Adrenal gland (tissue), 9 donors: ENCODE measurements at regions not wholly inside any gene's neighbourhood (a gene's known extent, or its start where the extent isn't known, plus 50 kb on each side); places are given as distances from the start of the nearest gene placed in this dataset.

Experiments
- DNase-seq, 7 donors: peaks; one replicate each; pipeline ENCODE4 v3.0.0-alpha.2; 2019 to 2020
- H3K27ac ChIP-seq, 5 donors: fragments of 200-600 bp; sonication (generic) in 4 of 5; 1 replicate in 3 of 5; 2 replicates in 2 of 5; pipeline versions ENCODE4 v1.5.1 to v1.8.0; 2016 to 2020; ENCODE audit warnings: mild to moderate bottlenecking in 1 of 5
- H3K27me3 ChIP-seq: fragments of 200-600 bp; 2 replicates; pipeline ENCODE4 v1.8.0; 2021
- H3K36me3 ChIP-seq, 2 donors: fragments of 200-600 bp; replicated peaks in 1 of 2; 1 replicate in 1 of 2; 2 replicates in 1 of 2; pipeline versions ENCODE4 v1.5.1 to v1.8.0; 2018 to 2022
- H3K4me1 ChIP-seq, 2 donors: fragments of 200-600 bp; replicated peaks in 1 of 2; 1 replicate in 1 of 2; 2 replicates in 1 of 2; pipeline versions ENCODE4 v1.5.1 to v1.8.0; 2018 to 2021
- H3K4me3 ChIP-seq, 4 donors: fragments of 200-600 bp; sonication (generic) in 3 of 4; one replicate each; pipeline ENCODE4 v1.5.1; 2016 to 2018
- H3K9me3 ChIP-seq, 3 donors: fragments of 200-600 bp; sonication (generic) in 1 of 3; replicated peaks in 1 of 3; 1 replicate in 2 of 3; 2 replicates in 1 of 3; pipeline versions ENCODE4 v1.5.1 to v1.8.0; 2016 to 2021
- POLR2A ChIP-seq, 2 donors: fragments of 450-650 bp; IDR thresholded peaks; one replicate each; pipeline ENCODE4 v1.6.1; 2017; ENCODE audit warnings: antibody characterized with exemption in 2 of 2, mild to moderate bottlenecking in 2 of 2, moderate library complexity in 1 of 2
- WGBS, 4 donors: extraction: QIAGEN DNeasy Blood & Tissue Kit in 2 of 4; methylation state at CpG; one replicate each; pipeline versions ENCODE4 v1.1.5 to v1.1.7; 2013 to 2017; 5-methylcytosine and 5-hydroxymethylcytosine counted together
- intact Hi-C, 2 donors: fragments of 100-400 bp; cut with DNase I; formaldehyde crosslinking; loops; one replicate each; pipeline versions ENCODE4 v1.14.1 to v1.15.0; 2022 to 2023
- TF ChIP-seq, protein P1 (sequence below), 6 experiments: fragments of 450-650 bp in 4 of 6; fragments of 200-600 bp in 2 of 6; sonication (generic) in 1 of 6; IDR thresholded peaks; 1 replicate in 5 of 6; 2 replicates in 1 of 6; pipeline versions ENCODE4 v1.5.1 to v1.8.0; 2016 to 2021; ENCODE audit warnings: antibody characterized with exemption in 6 of 6, mild to moderate bottlenecking in 2 of 6, moderate library complexity in 1 of 6
- donor health status: healthy with polysubstance abuse.
- donor health status: Bipolar disorder and iron deficiency.
- donor health status: DM: yes; HTN: yes; CAD: no.
- donor health status: DM: no; HTN: no; CAD: no.
- donor health status: DM: no; HTN: no; CAD: no.

DNA sequence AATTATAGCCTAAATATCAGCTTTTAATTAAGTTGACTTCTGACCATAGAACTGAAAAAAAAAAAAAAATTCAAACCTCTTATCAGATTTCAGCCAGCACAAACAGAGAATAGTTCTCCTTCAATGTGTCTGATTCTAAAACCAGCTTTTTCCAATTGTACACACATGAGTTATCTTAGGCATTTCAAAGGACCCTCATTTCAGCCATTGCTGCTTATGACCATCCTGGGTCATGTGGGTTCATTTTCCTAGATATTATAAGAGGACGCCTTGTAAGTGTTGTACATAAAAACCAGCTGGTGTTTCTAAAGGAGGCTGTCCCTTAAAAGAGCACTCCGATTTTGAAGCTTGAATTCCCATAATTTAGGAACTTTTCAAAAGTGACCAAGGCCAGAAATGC is 62.3 kb upstream of the DYNC1I2 start:
- no peak for TF ChIP-seq POLR2A (IDR thresholded peaks at IDR 0.05)
- TF ChIP-seq, protein P1, sequence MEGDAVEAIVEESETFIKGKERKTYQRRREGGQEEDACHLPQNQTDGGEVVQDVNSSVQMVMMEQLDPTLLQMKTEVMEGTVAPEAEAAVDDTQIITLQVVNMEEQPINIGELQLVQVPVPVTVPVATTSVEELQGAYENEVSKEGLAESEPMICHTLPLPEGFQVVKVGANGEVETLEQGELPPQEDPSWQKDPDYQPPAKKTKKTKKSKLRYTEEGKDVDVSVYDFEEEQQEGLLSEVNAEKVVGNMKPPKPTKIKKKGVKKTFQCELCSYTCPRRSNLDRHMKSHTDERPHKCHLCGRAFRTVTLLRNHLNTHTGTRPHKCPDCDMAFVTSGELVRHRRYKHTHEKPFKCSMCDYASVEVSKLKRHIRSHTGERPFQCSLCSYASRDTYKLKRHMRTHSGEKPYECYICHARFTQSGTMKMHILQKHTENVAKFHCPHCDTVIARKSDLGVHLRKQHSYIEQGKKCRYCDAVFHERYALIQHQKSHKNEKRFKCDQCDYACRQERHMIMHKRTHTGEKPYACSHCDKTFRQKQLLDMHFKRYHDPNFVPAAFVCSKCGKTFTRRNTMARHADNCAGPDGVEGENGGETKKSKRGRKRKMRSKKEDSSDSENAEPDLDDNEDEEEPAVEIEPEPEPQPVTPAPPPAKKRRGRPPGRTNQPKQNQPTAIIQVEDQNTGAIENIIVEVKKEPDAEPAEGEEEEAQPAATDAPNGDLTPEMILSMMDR (IDR thresholded peaks at IDR 0.05) = no peak
- Histone ChIP-seq H3K36me3 (no peaks in the 10 kb centered on the region), H3K4me1 (no peaks in the 10 kb centered on the region), H3K9me3 (no peaks in the 10 kb centered on the region), H3K4me3 (no peak overlapping the region), H3K27ac (no peak overlapping the region), H3K27me3 (no peaks in the 10 kb centered on the region)
- 62 to 74% (median 67%) methylated on average over 2 of the region's 2 CpGs for WGBS, 4 donors
- intact Hi-C loops = no loop called here
- DNase-seq = no peak

DNA sequence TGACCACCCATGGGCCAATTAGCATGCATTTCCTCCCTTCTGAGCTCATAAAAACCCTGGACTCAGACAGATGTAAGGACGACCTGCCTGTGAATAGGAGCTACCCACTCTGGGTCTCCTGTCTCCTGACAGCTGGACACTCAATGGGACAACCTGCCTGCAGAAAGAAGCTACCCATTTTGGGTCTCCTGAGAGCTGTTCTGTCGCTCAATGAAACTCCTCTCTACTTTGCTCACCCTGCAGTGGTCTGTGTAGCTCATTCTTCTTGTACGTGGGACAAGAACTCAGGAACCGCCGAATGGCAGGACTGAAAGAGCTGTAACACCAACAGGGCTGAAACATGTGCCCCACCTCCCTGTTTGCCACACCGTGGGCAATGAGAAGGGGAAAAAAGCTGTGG is 60.3 kb upstream of the DYNC1I2 start:
- no peak for TF ChIP-seq POLR2A (IDR thresholded peaks at IDR 0.05)
- TF ChIP-seq, protein P1 (IDR thresholded peaks at IDR 0.05) = no peak
- H3K4me1 ChIP-seq = no peaks in the 10 kb centered on the region

DNA sequence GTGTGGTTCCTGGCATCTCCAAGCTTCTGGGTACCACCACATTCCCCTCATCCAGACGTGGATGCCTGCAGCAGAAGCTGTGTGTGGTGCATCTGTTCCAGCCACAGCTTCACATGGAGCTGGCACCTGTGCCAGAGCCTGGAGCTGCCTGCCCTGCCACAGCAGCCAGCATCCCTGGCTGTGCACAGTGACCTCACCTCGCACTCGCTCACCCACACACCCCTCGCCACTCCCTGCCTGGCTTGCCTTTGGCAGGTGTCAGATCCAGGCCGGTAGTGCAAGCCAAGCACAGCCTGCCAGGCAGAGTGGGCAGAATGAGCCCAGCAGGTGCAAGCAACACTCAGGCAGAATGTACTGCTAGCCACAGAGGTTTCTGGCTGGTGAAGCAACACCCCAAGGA is 59.9 kb upstream of the DYNC1I2 start:
- Histone ChIP-seq H3K4me1 (no peaks in the 10 kb centered on the region), H3K27me3 (no peaks in the 10 kb centered on the region), H3K9me3 (no peaks in the 10 kb centered on the region), H3K4me3 (no peak overlapping the region), H3K36me3 (no peaks in the 10 kb centered on the region), H3K27ac (no peak overlapping the region)
- TF ChIP-seq POLR2A (IDR thresholded peaks at IDR 0.05) = no peak
- TF ChIP-seq, protein P1 (IDR thresholded peaks at IDR 0.05) = no peak
- intact Hi-C loops = no loop called here
- 74 to 80% (median 75%) methylated on average over 4 to 5 of the region's 5 CpGs for WGBS, 4 donors
- no peak for DNase-seq

More for the DNA sequence above, 60.3 kb upstream of the DYNC1I2 start:
- no peak for DNase-seq
- H3K27ac ChIP-seq = no peak overlapping the region
- H3K36me3 ChIP-seq = no peaks in the 10 kb centered on the region
- H3K4me3 ChIP-seq = no peak overlapping the region
- no peaks in the 10 kb centered on the region for H3K27me3 ChIP-seq
- WGBS, 4 donors = 75 to 95% (median 82%) methylated on average over 6 of the region's 6 CpGs
- H3K9me3 ChIP-seq = no peaks in the 10 kb centered on the region
- intact Hi-C loops = no loop called here

DNA sequence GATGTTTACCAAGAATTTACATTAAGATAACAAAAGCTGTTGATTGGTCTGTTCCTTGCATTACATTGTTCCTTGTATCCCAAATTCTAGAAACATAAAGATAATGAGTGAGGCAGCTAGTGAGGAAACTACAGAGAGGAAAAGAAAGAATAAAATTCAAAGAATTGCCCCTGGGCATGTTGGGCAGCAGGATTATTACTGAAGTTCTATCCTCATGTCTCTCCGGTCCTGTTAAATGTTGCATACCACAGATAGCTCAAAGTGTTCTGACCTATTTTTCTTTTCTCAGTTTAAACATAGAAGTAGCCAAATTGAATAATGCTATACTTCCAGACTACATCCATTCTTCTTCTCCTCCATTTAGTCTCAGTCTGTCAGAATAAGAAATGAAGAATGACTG is 58.2 kb upstream of the DYNC1I2 start:
- H3K36me3 ChIP-seq = no peaks in the 10 kb centered on the region
- intact Hi-C loops = no loop called here
- WGBS, 4 donors = 83 to 90% (median 85%) methylated on average over 1 of the region's 1 CpG
- H3K9me3 ChIP-seq = no peaks in the 10 kb centered on the region
- no peak overlapping the region for H3K4me3 ChIP-seq
- DNase-seq = no peak
- TF ChIP-seq POLR2A (IDR thresholded peaks at IDR 0.05) = no peak
- TF ChIP-seq, protein P1 (IDR thresholded peaks at IDR 0.05) = no peak
- no peaks in the 10 kb centered on the region for H3K4me1 ChIP-seq
- H3K27ac ChIP-seq = no peak overlapping the region
- H3K27me3 ChIP-seq = no peaks in the 10 kb centered on the region
